ENCODE measurements at regions not wholly inside any gene's neighbourhood (a gene's known extent, or its start where the extent isn't known, plus 50 kb on each side); places are given as distances from the start of the nearest gene placed in this dataset.

DNA sequence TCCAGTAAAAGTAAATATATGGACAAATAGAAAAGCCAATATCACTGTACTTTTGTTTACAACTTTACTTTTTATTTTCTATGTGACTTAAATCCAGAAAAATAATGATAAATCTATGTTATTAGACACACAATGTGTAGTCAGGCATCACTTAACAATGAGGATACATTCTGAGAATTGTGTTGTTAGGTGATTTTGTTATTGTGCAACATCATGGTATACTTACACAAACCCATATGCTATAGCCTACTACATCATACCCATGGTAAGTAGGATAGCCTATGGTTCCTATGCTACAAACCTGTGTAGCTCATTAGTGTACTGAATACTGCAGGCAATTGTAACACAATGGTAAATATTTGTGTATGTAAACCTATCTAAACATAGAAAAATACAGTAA, 781.7 kb upstream of the GHITM start:
- dilution Hi-C loops (cut with MboI; ENCODE audit: extremely low pct_ligation_motif_present, low sequenced_read_pairs) = no loop called here
- Histone ChIP-seq H3K4me1 (ENCODE audit: control insufficient read depth, extremely low read depth, insufficient read depth, low read length) (no peaks in the 10 kb centered on the region), H3K4me2 (ENCODE audit: control insufficient read depth, extremely low read depth, insufficient read depth, low read depth, low read length) (no peak overlapping the region), H3K27ac (ENCODE audit: control insufficient read depth, insufficient read depth, low read length) (no peak overlapping the region), H3K4me3 (ENCODE audit: control insufficient read depth in 2 of 3, extremely low read depth in 1 of 3, insufficient read depth in 2 of 3, low read depth in 1 of 3, low read length in 3 of 3) (no peak overlapping the region), H3K79me2 (ENCODE audit: control insufficient read depth, insufficient read depth, low read length) (no peaks in the 10 kb centered on the region), H3K27me3 (ENCODE audit: control insufficient read depth, extremely low read depth, insufficient read depth, low read length) (no peaks in the 10 kb centered on the region), H3K9ac (ENCODE audit: control insufficient read depth, extremely low read depth, insufficient read depth, low read length) (no peak overlapping the region), H3K9me3 (ENCODE audit: control insufficient read depth, low read depth, low read length) (no peaks in the 10 kb centered on the region), H2AFZ (ENCODE audit: control insufficient read depth, low read length) (no peak overlapping the region), H3K36me3 (ENCODE audit: control insufficient read depth in 2 of 2, extremely low read depth in 1 of 2, insufficient read depth in 2 of 2, low read length in 2 of 2) (no peaks in the 10 kb centered on the region), H3K9me1 (ENCODE audit: control insufficient read depth, extremely low read depth, insufficient read depth, low read length) (no peaks in the 10 kb centered on the region), H4K20me1 (ENCODE audit: control insufficient read depth, extremely low read depth, insufficient read depth, low read length) (no peaks in the 10 kb centered on the region)
- no peak for TF ChIP-seq EZH2 (IDR thresholded peaks at IDR 0.05; ENCODE audit: low read length)
- TF ChIP-seq, protein P1, sequence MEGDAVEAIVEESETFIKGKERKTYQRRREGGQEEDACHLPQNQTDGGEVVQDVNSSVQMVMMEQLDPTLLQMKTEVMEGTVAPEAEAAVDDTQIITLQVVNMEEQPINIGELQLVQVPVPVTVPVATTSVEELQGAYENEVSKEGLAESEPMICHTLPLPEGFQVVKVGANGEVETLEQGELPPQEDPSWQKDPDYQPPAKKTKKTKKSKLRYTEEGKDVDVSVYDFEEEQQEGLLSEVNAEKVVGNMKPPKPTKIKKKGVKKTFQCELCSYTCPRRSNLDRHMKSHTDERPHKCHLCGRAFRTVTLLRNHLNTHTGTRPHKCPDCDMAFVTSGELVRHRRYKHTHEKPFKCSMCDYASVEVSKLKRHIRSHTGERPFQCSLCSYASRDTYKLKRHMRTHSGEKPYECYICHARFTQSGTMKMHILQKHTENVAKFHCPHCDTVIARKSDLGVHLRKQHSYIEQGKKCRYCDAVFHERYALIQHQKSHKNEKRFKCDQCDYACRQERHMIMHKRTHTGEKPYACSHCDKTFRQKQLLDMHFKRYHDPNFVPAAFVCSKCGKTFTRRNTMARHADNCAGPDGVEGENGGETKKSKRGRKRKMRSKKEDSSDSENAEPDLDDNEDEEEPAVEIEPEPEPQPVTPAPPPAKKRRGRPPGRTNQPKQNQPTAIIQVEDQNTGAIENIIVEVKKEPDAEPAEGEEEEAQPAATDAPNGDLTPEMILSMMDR (optimal IDR thresholded peaks at IDR 0.05 in 1 of 3, IDR thresholded peaks at IDR 0.05 in 1 of 3, conservative IDR thresholded peaks at IDR 0.05 in 1 of 3; ENCODE audit: extremely low read depth in 1 of 3, insufficient read depth in 2 of 3, low read length in 3 of 3) = no peak
- DNase-seq (ENCODE audit: low read depth, low spot score) = no peak
- peak; percentile 34 for FAIRE-seq

DNA sequence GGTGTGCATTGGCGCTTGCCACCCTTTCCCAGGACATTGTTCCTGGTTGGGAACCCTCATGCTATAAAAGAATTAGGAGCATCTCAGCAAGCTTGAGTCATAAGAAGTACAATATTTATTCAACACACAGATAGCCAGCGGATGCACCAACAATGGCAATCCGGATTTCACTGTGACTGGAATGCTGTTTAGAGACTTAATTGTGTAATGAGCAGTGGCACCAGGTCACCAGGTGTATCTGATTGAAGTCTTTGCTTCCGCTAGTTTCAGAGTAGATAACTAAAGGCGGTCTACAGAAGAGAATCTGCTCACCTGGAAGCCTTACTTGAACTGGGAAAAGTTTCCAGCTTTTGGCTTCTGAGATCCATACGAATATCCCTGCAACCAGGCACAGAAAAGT, 772.3 kb upstream of the GHITM start:
- H3K9me3 ChIP-seq (ENCODE audit: control insufficient read depth, low read depth, low read length) = no peaks in the 10 kb centered on the region
- dilution Hi-C loops (cut with MboI; ENCODE audit: extremely low pct_ligation_motif_present, low sequenced_read_pairs) = no loop called here
- H4K20me1 ChIP-seq (ENCODE audit: control insufficient read depth, extremely low read depth, insufficient read depth, low read length) = no peaks in the 10 kb centered on the region
- H3K36me3 ChIP-seq (ENCODE audit: control insufficient read depth in 2 of 2, extremely low read depth in 1 of 2, insufficient read depth in 2 of 2, low read length in 2 of 2) = no peaks in the 10 kb centered on the region
- H3K9ac ChIP-seq (ENCODE audit: control insufficient read depth, extremely low read depth, insufficient read depth, low read length) = no peak overlapping the region
- no peak overlapping the region for H3K27ac ChIP-seq (ENCODE audit: control insufficient read depth, insufficient read depth, low read length)
- no peaks in the 10 kb centered on the region for H3K9me1 ChIP-seq (ENCODE audit: control insufficient read depth, extremely low read depth, insufficient read depth, low read length)
- no peak for DNase-seq (ENCODE audit: low read depth, low spot score)
- no peaks in the 10 kb centered on the region for H3K4me1 ChIP-seq (ENCODE audit: control insufficient read depth, extremely low read depth, insufficient read depth, low read length)
- no peaks in the 10 kb centered on the region for H3K79me2 ChIP-seq (ENCODE audit: control insufficient read depth, insufficient read depth, low read length)
- no peak overlapping the region for H2AFZ ChIP-seq (ENCODE audit: control insufficient read depth, low read length)
- FAIRE-seq = no peak
- TF ChIP-seq, protein P1 (optimal IDR thresholded peaks at IDR 0.05 in 1 of 3, IDR thresholded peaks at IDR 0.05 in 1 of 3, conservative IDR thresholded peaks at IDR 0.05 in 1 of 3; ENCODE audit: extremely low read depth in 1 of 3, insufficient read depth in 2 of 3, low read length in 3 of 3) = no peak
- TF ChIP-seq EZH2 (IDR thresholded peaks at IDR 0.05; ENCODE audit: low read length) = no peak
- H3K27me3 ChIP-seq (ENCODE audit: control insufficient read depth, extremely low read depth, insufficient read depth, low read length) = no peaks in the 10 kb centered on the region
- no peak overlapping the region for H3K4me3 ChIP-seq (ENCODE audit: control insufficient read depth in 2 of 3, extremely low read depth in 1 of 3, insufficient read depth in 2 of 3, low read depth in 1 of 3, low read length in 3 of 3)
- no peak overlapping the region for H3K4me2 ChIP-seq (ENCODE audit: control insufficient read depth, extremely low read depth, insufficient read depth, low read depth, low read length)

All from keratinocyte (primary cell).